ENCODE measurements at regions not wholly inside any gene's neighbourhood (a gene's known extent, or its start where the extent isn't known, plus 50 kb on each side); places are given as distances from the start of the nearest gene placed in this dataset.

- TF ChIP-seq PBX3 (IDR thresholded peaks at IDR 0.05) (peak; percentile 93), RAD21 (IDR thresholded peaks at IDR 0.05; ENCODE audit: low read length) (no peak), SIN3A (IDR thresholded peaks at IDR 0.05; ENCODE audit: borderline replicate concordance, low read depth, low read length) (no peak), SMC3 (IDR thresholded peaks at IDR 0.05; ENCODE audit: low read depth, low read length) (no peak), USF2 (IDR thresholded peaks at IDR 0.05; ENCODE audit: borderline replicate concordance, low read depth, low read length) (no peak), GABPA (IDR thresholded peaks at IDR 0.05; ENCODE audit: low read depth) (peak; percentile 19; the same call in 1 of the 2 replicates), POLR2AphosphoS5 (IDR thresholded peaks at IDR 0.05; ENCODE audit: low read depth, low read length) (peak; percentile 90), IRF3 (IDR thresholded peaks at IDR 0.05; ENCODE audit: low read depth, low read length) (no peak), CHD2 (IDR thresholded peaks at IDR 0.05; ENCODE audit: low read length, partially characterized antibody) (no peak), TAF1 (IDR thresholded peaks at IDR 0.05; ENCODE audit: borderline replicate concordance, low read depth, low read length) (no peak), MEF2A (IDR thresholded peaks at IDR 0.05; ENCODE audit: borderline replicate concordance, low read depth) (peak; percentile 48; the same call in 1 of the 2 replicates), REST (IDR thresholded peaks at IDR 0.05; ENCODE audit: low read depth, low read length) (peak; percentile 57; the same call in 1 of the 2 replicates), MAX (IDR thresholded peaks at IDR 0.05; ENCODE audit: low read depth) (peak; percentile 71; the same call in 1 of the 2 replicates), YY1 (IDR thresholded peaks at IDR 0.05; ENCODE audit: low read depth) (no peak; the same call in 1 of the 2 replicates), RFX5 (IDR thresholded peaks at IDR 0.05; ENCODE audit: low read length) (no peak), TEAD4 (IDR thresholded peaks at IDR 0.05; ENCODE audit: borderline replicate concordance, insufficient read depth) (peak; percentile 95), CTCF (IDR thresholded peaks at IDR 0.05) (no peak)
Measured at GRCh38 chr12:65524666-65525065, 246.2 kb downstream of the MSRB3 start (continued).

Measured in SK-N-SH (cell line).